ENCODE measurements at regions not wholly inside any gene's neighbourhood (a gene's known extent, or its start where the extent isn't known, plus 50 kb on each side); places are given as distances from the start of the nearest gene placed in this dataset.

- no peak for TF ChIP-seq CTCF (IDR thresholded peaks at IDR 0.05; ENCODE audit: insufficient read depth, low read length)
- no peak for TF ChIP-seq POLR2AphosphoS5 (IDR thresholded peaks at IDR 0.05; ENCODE audit: low read depth)
These were observed 420.7 kb upstream of the NFE2L3 start for GRCh38 chr7:25731068-25731845.

Data from HL-60 (cell line).